Activated T-cell treated with anti-CD3 and anti-CD28 coated beads for 24 hours (primary cell): ENCODE measurements at regions not wholly inside any gene's neighbourhood (a gene's known extent, or its start where the extent isn't known, plus 50 kb on each side); places are given as distances from the start of the nearest gene placed in this dataset.

ENCODE experiments used
- DNase-seq: peaks from one replicate; pipeline ENCODE4 v3.0.0-alpha.2; 2020; ENCODE audit warnings: low read depth

DNA sequence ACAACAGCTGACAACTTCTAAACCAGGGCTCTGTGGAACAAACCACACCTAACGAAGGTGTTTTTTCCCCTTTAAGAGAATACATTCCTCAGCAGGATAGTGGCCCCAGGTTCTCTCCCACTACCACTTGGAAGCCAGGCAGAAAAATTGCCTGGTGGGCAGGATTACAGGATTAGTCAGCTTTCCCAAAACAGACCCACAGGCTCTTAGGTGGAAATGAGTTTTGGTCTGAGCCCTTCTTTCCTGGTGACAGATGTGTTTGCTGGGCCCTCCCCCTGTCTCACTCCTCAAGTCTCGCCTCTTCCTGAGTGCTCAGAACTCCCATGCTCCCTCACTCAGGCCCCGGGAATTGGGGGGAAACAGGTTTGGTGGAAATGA is 139.4 kb upstream of the HAAO start:
- DNase-seq = no peak

- DNase-seq = no peak
Observed at GRCh38 chr2:42931146-42931817, 138.9 kb upstream of the HAAO start.

- DNase-seq = no peak
Observed at GRCh38 chr2:42930025-42930581, 137.7 kb upstream of the HAAO start.

- no peak for DNase-seq
Observed at GRCh38 chr2:42929546-42930024, 137.2 kb upstream of the HAAO start.

DNA sequence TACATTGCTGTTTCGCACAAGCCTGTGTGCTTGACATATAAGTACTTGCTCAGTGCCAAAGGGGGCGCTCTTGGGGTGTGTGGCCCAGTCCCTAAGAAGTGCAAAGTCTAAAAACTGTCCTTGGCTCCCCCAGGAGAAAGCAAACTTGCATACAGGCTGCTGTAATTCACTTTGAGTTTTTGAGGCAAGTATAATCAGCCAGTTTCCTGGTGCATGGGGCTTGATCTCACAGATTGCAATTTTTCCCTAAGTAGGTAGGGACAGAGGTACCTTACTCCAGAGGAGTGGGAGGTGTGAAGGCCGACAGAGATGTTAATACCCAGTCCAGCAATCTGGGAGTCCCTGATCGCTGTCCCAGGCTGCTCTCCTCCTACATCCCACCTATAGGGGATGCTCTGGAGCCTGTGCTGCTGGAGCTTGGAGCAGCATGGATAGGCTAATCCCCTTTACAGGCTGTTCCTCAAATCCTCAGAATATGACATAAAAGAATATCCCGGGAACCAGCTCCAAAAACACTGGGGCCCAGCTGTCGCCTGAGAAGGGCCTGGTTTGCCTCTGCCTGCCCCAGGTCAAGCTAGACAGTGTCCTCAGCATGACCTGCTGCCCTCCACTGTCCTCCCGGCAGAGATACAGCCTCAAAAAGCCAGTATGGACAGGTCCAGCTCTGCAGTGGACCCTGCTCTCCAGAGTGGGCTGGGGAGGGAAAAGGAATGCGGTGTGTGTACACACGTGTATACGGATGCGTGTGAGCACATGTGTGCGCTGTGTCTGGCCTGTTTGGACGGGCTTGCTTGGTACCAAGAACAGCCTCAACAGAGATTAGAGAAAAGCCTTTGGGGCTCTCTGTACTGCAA is 136.5 kb upstream of the HAAO start:
- DNase-seq = no peak

DNA sequence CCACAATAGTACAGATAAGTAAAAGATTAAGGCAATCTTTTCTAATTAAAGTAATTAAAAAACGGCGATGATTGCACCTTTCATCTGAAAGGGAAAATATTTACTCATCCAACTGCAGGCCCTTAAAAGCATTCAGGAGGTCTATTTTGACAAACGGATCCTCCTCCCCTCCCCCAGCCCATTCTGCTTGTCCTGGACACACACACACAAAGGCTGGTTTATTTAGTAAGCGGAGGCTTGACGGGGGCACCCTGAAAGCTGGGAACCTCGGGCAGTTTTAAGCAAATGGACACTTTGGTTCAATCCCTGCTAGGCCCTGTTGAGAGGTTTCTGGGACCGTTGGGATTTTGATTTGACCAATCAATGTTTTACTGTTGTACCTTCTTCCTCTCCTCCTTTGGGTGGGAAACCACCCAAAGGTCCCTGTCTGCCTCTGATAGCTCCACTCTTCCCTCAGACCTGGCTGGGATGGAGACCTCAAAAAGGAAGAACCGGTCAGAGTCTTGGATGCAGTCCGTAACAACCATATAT is 135.8 kb upstream of the HAAO start:
- no peak for DNase-seq

- DNase-seq = no peak
Observed at GRCh38 chr2:42927334-42928160, 135.2 kb upstream of the HAAO start.

DNA sequence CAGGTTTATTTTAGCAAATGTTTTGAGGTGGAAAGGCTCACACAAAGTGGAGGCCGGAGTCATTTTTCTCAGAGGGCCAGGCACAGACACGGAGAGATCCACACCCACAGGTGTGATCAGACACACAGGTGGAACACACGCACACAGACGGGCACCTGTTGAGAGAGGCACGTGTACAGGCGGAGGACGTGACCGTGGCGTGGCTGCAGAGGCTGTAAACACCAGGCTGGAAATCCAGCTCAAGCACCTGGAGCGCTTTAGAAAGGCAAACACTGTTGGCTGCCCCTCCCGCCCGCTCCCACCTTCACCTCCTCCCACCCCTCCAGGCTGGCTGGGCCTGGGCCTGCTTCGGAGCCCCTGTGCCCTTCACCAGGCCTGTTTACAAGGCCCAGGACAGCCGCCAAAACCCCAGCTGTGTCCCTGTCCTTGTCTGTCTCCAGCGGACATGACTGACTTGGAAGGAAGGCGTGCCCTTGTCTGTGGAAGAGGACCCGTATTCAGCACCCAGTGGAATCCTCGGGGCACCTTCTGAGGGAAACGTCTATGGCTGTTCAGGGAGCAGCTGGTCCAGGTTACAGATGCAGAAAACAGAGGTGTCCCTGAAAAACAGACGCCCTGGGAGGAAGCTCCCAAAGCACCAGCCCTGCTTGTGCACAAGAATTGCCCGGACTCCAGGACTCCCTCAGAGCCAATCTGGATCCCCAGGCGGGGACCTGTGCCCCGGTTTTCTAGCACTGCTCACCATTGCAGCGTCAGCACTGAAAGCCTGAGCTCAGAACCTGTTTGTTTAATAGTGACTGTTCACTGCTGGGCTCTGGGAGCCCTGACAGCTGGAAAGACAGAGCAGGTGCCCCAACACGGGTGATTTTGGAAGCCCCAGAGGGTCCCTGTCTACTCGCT is 134.3 kb upstream of the HAAO start:
- no peak for DNase-seq

DNA sequence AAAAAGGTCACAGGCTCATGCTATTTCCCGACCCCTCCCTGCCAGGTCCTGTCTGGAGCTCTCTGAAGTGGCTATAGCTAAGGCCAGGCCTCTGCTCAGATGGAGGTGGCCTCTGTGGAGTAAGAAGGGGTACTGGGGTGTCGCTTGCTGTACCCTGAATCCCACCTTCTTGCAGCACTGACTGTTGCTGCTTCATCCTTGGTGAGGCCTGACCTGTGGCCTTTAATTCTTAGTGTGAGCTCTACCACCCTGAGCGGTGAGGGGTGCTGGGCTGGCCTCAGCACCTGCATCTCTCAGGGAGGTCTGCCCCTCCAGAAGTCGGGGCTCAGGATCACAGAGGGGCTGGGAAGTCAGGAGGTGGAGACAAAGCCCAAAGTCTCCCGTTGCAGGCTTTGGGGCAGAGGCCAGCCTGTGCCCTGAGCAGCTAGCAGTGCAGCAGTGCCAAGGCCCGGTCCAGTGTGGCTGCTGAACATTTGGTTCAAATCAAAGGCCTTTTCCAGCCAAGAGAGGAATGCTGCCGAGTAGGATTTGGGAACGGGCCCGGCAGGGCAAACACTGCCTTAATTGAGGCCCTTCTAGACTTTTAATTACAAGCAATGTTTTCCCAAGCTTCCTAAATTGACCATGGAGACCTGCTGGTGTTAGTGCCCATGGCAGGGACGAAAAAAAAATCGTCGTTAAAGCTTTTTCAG is 133.5 kb upstream of the HAAO start:
- no peak for DNase-seq

DNA sequence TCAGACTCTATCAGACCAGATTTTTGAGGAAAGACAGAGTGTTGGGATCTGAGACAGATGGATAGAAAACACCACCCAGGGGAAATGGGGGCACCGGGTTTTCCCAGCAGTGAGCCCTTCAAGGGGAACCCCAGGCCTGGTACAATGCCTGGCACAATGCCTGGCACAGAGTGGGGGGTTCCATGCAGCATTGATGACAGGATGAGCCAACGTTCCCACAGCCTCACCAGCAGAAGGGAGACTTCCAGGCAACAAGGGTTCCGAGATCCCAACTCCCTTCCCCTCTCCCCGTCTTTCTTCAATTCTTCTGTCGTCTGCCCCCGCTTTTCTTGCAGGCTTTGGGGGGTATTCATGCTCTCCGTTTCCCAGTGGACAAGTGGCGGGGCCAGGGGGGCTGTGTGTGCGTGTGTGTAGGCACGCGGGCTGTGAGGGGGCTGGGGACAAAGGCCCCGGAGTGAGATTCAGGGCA is 132.1 kb upstream of the HAAO start:
- DNase-seq = no peak

GRCh38 chr2:42923580-42924417 is 131.4 kb upstream of the HAAO start:
- no peak for DNase-seq

GRCh38 chr2:42922790-42923579 is 130.6 kb upstream of the HAAO start:
- no peak for DNase-seq

- DNase-seq = no peak
Observed at GRCh38 chr2:42922293-42922692, 129.9 kb upstream of the HAAO start.

GRCh38 chr2:42921721-42922120 is 129.3 kb upstream of the HAAO start:
- no peak for DNase-seq

DNA sequence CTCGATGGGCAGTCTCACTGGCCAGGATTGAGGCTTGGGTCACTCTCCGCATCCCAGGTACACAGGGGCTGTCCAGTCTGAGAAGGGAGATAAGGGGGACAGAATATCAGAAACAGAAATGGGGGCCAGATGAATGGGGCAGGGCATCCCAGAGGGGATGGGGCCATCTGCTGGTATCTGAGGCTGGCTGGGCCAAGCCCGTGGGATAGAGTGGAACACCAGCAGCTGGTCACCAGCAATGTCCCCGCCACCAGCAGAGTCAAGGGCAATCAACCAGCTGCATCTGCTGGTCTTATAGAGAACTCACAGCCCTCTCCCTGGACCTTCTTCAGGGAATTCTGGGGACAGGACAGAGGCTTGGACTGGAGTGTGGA is 128.8 kb upstream of the HAAO start:
- no peak for DNase-seq

DNA sequence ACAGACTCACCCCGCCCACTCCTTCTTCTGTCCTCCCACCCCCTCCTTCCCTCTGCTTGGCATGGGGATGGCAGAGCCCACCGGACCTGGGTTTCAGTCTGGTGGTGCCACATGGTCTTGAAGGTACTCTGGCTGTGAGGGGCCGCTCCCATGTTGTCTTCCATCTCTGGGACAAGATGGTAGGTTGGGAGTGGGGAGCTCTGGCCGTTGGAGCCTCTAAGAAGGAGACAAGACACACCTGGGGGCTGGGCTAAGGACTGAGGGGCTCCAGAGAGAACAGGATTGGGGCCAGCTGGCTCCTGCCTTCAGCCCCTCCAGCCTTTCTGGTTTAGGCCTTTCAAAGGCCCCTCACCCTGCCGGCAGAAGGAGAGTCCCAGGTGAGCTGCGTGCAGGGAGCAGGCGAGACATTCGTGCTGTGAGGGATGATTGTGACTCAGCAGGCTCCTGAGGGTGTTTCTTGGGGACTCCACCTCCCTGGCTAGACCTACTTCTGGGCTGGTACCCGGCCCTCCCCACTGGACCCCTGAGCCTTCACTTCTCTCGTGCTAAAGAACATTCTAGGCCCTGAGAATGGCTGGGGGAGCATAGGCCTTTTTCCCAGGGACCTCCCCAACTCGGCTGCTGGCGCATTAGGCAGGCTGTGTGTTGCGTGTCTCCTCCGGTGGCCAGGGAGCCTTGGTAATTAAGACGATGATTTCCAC is 128.2 kb upstream of the HAAO start:
- DNase-seq = no peak

DNA sequence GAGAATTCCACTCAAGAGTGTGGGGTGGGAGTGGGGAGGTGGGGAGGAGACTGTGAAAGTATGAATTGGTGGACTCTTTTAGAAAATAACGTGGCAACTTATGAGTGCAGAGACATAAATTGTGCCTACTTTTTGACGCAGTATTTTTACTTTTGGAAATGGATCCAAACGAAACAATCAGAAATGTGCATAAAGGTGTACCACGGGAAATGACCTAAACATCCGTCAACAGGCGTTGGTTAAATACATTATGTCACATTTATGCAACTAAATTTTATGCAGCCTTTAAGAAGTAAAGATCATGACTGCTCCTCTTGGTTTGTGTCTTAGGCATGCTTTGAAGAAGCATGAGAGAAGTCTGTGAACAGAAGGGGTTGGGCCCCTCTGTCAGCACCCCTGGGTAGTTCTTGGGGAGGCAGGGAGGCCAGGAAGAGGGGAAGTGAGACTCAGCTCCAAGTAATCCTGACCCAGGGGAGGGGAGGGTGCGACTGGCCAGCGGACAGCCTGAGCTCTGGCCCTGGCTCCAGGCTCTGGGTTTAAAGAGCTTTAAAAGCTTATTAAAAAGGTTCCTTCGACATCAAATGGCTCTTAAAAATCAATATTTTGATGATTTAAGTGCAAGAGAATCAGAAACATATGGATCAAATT is 126.4 kb upstream of the HAAO start:
- no peak for DNase-seq
